ENCODE measurements at regions not wholly inside any gene's neighbourhood (a gene's known extent, or its start where the extent isn't known, plus 50 kb on each side); places are given as distances from the start of the nearest gene placed in this dataset.

DNA sequence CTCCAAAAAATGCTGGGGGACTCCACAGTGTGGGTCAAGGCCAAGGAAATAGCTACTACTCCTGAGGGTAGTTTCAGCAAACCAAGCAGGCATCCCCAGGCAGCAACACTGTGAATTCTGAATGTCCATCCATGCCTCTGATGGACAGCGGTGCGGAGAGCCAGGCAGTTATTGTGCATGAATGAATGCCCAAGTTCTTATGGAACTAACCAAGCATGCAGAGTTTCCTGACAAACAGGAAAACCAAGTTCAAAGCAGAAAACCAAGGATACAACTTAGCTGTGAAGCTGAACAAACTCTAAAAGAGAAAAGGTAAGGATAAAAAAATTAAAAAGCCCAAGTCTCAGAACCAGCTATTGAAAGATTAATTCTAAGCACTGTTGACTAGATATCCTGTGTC lies 642.6 kb upstream of the HS3ST1 start:
- TF ChIP-seq CTCF (IDR thresholded peaks at IDR 0.05; ENCODE audit: low read depth, low read length, missing input control), result no peak
- no peak for TF ChIP-seq SP1 (IDR thresholded peaks at IDR 0.05)
- TF ChIP-seq JUND (IDR thresholded peaks at IDR 0.05), result no peak
- no peak for TF ChIP-seq FOXA2 (IDR thresholded peaks at IDR 0.05)
- no peak for TF ChIP-seq RAD21 (IDR thresholded peaks at IDR 0.05)
- no peak for TF ChIP-seq EGR1 (IDR thresholded peaks at IDR 0.05; ENCODE audit: low read depth in 2 of 2)
- TF ChIP-seq TAF1 (conservative IDR thresholded peaks at IDR 0.05), result no peak
- TF ChIP-seq RXRA (IDR thresholded peaks at IDR 0.05), result no peak
- no peak for TF ChIP-seq ZBTB33 (IDR thresholded peaks at IDR 0.05)
- no peak for TF ChIP-seq GABPA (IDR thresholded peaks at IDR 0.05 in 1 of 2, conservative IDR thresholded peaks at IDR 0.05 in 1 of 2)
- no peak for TF ChIP-seq REST (IDR thresholded peaks at IDR 0.05)
- no peak for TF ChIP-seq YY1 (IDR thresholded peaks at IDR 0.05)
